ENCODE measurements at regions not wholly inside any gene's neighbourhood (a gene's known extent, or its start where the extent isn't known, plus 50 kb on each side); places are given as distances from the start of the nearest gene placed in this dataset.

DNA sequence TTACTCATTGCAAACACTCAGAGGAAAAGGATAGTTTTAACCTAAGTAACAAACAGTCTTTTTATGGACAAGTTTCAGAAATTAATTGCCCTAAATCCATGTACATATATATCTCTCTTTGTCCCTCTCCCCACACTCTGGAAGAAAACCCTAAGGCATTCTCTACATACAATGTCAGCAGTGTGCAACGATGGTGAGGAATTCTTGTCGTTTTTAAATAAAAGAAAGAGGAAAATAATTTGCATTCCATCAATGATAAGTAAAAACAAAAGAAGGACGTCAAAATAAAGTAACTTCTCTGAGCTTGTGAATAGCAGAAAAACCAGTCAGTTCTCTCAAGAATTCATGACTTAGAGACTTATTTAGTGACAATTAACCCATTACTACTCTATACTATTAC lies 550.5 kb upstream of the DIPK2B start:
- no peaks in the 10 kb centered on the region for H3K9me3 ChIP-seq
- peaks cover 0 to 3% of the 10 kb centered on the region in 2 donors for H3K36me3 ChIP-seq
- peak overlapping the region; percentile 28 to 46 for H3K27ac ChIP-seq
- intact Hi-C loops (cut with DNase I; ENCODE audit: low total_unique reads): no loop called here
- no peaks in the 10 kb centered on the region for H3K4me1 ChIP-seq
- DNase-seq: no peak
- H3K4me3 ChIP-seq: no peak overlapping the region
- peaks cover 0 to 5% of the 10 kb centered on the region in 2 donors for H3K27me3 ChIP-seq
- TF ChIP-seq, protein P1, sequence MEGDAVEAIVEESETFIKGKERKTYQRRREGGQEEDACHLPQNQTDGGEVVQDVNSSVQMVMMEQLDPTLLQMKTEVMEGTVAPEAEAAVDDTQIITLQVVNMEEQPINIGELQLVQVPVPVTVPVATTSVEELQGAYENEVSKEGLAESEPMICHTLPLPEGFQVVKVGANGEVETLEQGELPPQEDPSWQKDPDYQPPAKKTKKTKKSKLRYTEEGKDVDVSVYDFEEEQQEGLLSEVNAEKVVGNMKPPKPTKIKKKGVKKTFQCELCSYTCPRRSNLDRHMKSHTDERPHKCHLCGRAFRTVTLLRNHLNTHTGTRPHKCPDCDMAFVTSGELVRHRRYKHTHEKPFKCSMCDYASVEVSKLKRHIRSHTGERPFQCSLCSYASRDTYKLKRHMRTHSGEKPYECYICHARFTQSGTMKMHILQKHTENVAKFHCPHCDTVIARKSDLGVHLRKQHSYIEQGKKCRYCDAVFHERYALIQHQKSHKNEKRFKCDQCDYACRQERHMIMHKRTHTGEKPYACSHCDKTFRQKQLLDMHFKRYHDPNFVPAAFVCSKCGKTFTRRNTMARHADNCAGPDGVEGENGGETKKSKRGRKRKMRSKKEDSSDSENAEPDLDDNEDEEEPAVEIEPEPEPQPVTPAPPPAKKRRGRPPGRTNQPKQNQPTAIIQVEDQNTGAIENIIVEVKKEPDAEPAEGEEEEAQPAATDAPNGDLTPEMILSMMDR (IDR thresholded peaks at IDR 0.05): no peak
- no peak for TF ChIP-seq POLR2A (IDR thresholded peaks at IDR 0.05)

DNA sequence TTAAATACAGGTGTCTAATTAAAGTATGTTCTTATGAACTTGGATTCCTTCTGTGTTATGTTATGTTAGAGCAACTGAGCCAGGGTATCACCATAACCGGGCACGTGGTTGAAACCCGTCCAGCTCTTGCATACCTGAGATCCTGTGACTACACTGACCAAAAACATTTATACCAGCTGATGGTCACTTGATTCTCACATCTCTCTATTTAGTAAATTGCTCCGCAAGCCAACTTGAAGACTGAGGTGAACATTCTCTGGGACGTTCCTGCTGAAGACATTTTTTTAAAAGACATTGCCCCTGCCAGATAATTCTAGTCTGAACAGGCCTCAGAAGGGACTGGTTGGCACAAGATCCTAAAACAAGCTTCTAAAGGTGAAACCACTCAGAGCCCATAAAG lies 550.0 kb upstream of the DIPK2B start:
- TF ChIP-seq, protein P1 (IDR thresholded peaks at IDR 0.05): no peak
- TF ChIP-seq POLR2A (IDR thresholded peaks at IDR 0.05): no peak
- Histone ChIP-seq H3K4me3 (no peak overlapping the region), H3K27me3 (peaks cover 0 to 5% of the 10 kb centered on the region in 2 donors), H3K4me1 (no peaks in the 10 kb centered on the region), H3K27ac (peak overlapping the region; percentile 28 to 57), H3K9me3 (no peaks in the 10 kb centered on the region), H3K36me3 (peaks cover 0 to 3% of the 10 kb centered on the region in 2 donors)
- no peak for DNase-seq
- intact Hi-C loops (cut with DNase I; ENCODE audit: low total_unique reads): no loop called here

DNA sequence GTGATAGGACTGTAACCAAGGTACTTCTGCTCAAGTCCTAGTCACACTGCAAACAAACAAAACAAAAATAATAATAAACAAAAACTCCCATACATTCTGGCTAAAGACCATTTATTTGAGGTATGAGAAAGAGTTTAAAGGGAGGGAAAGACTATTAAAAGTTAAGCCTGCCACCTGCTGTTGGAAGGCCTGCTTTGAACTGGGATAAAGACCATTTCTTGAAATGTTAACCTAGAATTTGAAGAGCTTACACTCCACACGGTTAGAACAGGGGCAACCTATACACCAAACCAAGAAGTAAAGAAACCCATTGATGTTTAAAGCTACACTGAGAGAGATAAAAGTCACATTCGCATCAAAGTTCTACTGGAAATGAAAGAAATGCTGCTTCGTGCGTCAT lies 548.7 kb upstream of the DIPK2B start:
- intact Hi-C loops (cut with DNase I; ENCODE audit: low total_unique reads): no loop called here
- Histone ChIP-seq H3K27me3 (peaks cover 0 to 5% of the 10 kb centered on the region in 2 donors), H3K36me3 (peaks cover 0 to 3% of the 10 kb centered on the region in 2 donors), H3K4me3 (no peak overlapping the region), H3K27ac (peak overlapping the region; percentile 13 to 57), H3K9me3 (no peaks in the 10 kb centered on the region), H3K4me1 (no peaks in the 10 kb centered on the region)
- no peak for DNase-seq
- TF ChIP-seq, protein P1 (IDR thresholded peaks at IDR 0.05): peak in 3 of 4 experiments; percentile 28 to 32 (median 31)
- TF ChIP-seq POLR2A (IDR thresholded peaks at IDR 0.05): no peak

DNA sequence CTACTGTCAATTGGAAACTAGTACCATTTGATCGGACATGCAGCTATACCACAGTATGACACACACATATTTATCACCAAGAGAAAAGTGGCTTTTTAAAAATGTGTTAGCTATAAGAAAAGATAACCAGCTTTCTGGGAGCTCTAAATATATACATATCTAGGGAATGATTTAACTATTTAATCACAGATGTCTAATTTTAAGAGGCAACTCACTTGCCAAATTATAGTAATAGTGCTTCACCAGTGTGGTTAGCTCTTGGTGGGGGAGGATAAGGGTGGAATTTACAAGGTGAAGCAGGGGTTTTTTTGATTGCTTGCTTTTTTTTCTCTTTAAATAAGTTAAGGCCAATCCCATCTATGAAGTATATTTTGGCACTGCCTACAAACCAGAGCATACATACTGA lies 547.7 kb upstream of the DIPK2B start:
- no peak for TF ChIP-seq POLR2A (IDR thresholded peaks at IDR 0.05)
- TF ChIP-seq, protein P1 (IDR thresholded peaks at IDR 0.05): no peak
- Histone ChIP-seq H3K4me3 (no peak overlapping the region), H3K27ac (peak overlapping the region in 1 of 2 donors; percentile 29), H3K27me3 (peaks cover 0 to 5% of the 10 kb centered on the region in 2 donors), H3K9me3 (no peaks in the 10 kb centered on the region), H3K4me1 (no peaks in the 10 kb centered on the region), H3K36me3 (peaks cover 0 to 3% of the 10 kb centered on the region in 2 donors)
- intact Hi-C loops (cut with DNase I; ENCODE audit: low total_unique reads): no loop called here
- no peak for DNase-seq

DNA sequence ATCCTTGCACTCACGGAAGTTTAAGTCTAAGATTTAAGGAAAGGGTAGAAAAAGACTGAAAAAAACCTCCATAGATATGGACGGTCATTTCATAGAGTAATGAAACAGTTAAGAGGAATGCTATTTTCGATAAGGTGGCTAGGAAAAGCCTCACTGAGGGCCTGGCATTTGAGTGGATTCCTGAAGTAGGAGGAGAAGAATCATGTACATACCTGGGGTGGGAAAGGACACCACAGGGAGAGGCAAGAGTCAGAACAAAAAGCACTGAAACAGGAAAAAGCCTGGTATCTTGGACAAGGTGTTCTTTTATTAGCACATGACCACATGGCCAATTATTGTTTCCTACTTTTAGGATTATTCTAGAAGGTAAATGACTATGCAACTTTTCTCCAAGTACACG lies 547.2 kb upstream of the DIPK2B start:
- Histone ChIP-seq H3K27me3 (peaks cover 0 to 5% of the 10 kb centered on the region in 2 donors), H3K27ac (no peak overlapping the region), H3K4me1 (no peaks in the 10 kb centered on the region), H3K4me3 (no peak overlapping the region), H3K36me3 (peaks cover 0 to 3% of the 10 kb centered on the region in 2 donors), H3K9me3 (no peaks in the 10 kb centered on the region)
- TF ChIP-seq, protein P1 (IDR thresholded peaks at IDR 0.05): no peak
- intact Hi-C loops (cut with DNase I; ENCODE audit: low total_unique reads): no loop called here
- no peak for DNase-seq
